ENCODE measurements at regions not wholly inside any gene's neighbourhood (a gene's known extent, or its start where the extent isn't known, plus 50 kb on each side); places are given as distances from the start of the nearest gene placed in this dataset.

DNA sequence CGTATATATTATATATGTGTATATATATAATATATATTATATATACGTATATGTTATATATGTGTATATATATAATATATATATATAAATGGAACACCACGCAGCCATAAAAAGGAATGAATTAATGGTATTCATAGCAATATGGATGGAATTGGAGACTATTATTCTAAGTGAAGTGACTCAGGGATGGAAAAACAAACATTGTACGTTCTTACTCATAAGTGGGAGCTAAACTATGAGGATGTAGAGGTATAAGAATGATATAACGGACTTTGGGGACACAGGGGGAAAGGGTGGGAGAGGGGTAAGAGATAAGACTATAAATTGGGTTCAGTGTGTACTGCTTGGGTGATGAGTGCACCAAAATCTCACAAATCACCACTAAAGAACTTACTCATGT lies 1388.9 kb downstream of the C4orf33 start:
- H3K27me3 ChIP-seq (ENCODE audit: insufficient read depth, low read length), result no peaks in the 10 kb centered on the region
- H2AFZ ChIP-seq (ENCODE audit: low read length), result no peak overlapping the region
- DNase-seq (ENCODE audit: insufficient read length, low spot score, missing footprints), result no peak
- TF ChIP-seq, protein P1, sequence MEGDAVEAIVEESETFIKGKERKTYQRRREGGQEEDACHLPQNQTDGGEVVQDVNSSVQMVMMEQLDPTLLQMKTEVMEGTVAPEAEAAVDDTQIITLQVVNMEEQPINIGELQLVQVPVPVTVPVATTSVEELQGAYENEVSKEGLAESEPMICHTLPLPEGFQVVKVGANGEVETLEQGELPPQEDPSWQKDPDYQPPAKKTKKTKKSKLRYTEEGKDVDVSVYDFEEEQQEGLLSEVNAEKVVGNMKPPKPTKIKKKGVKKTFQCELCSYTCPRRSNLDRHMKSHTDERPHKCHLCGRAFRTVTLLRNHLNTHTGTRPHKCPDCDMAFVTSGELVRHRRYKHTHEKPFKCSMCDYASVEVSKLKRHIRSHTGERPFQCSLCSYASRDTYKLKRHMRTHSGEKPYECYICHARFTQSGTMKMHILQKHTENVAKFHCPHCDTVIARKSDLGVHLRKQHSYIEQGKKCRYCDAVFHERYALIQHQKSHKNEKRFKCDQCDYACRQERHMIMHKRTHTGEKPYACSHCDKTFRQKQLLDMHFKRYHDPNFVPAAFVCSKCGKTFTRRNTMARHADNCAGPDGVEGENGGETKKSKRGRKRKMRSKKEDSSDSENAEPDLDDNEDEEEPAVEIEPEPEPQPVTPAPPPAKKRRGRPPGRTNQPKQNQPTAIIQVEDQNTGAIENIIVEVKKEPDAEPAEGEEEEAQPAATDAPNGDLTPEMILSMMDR (IDR thresholded peaks at IDR 0.05; ENCODE audit: extremely low read depth, low read depth, low read length), result no peak
- H3K27ac ChIP-seq (ENCODE audit: low read depth, low read length), result no peak overlapping the region
- H3K79me2 ChIP-seq (ENCODE audit: insufficient read depth, low read length), result no peaks in the 10 kb centered on the region
- H3K9me3 ChIP-seq (ENCODE audit: low read depth, low read length), result no peaks in the 10 kb centered on the region
- no peak overlapping the region for H3K4me3 ChIP-seq (ENCODE audit: insufficient read depth, low read length)
- no peaks in the 10 kb centered on the region for H3K36me3 ChIP-seq (ENCODE audit: insufficient read depth, low read length)
- H3K4me1 ChIP-seq (ENCODE audit: insufficient read depth, low read length), result no peaks in the 10 kb centered on the region
- H3K4me2 ChIP-seq (ENCODE audit: insufficient read depth, low read length), result no peak overlapping the region
- H4K20me1 ChIP-seq (ENCODE audit: insufficient read depth, low read length), result no peaks in the 10 kb centered on the region

DNA sequence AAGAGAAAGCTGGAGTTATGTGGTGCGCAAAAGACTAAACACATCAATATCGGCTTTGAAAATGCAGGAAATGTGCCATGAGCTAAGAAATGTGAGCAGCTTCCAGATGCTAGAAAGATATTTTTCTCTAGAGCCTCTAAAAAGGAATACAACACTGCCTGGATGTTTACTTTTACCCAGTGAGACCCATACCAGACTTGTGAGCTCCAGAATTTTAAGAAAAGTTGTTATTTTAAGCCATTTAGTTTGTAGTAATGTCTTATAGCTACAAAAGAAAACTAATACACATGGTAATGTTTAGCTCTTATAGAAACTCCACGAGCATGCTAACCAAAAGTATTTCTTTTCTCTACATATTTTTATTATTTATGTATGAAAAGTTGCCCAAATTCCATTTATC lies 1389.4 kb downstream of the C4orf33 start:
- H3K9me3 ChIP-seq (ENCODE audit: low read depth, low read length), result no peaks in the 10 kb centered on the region
- no peaks in the 10 kb centered on the region for H3K36me3 ChIP-seq (ENCODE audit: insufficient read depth, low read length)
- no peaks in the 10 kb centered on the region for H3K4me1 ChIP-seq (ENCODE audit: insufficient read depth, low read length)
- no peak overlapping the region for H2AFZ ChIP-seq (ENCODE audit: low read length)
- no peaks in the 10 kb centered on the region for H3K27me3 ChIP-seq (ENCODE audit: insufficient read depth, low read length)
- no peak overlapping the region for H3K4me3 ChIP-seq (ENCODE audit: insufficient read depth, low read length)
- H4K20me1 ChIP-seq (ENCODE audit: insufficient read depth, low read length), result no peaks in the 10 kb centered on the region
- no peaks in the 10 kb centered on the region for H3K79me2 ChIP-seq (ENCODE audit: insufficient read depth, low read length)
- H3K27ac ChIP-seq (ENCODE audit: low read depth, low read length), result no peak overlapping the region
- TF ChIP-seq, protein P1 (IDR thresholded peaks at IDR 0.05; ENCODE audit: extremely low read depth, low read depth, low read length), result no peak
- H3K4me2 ChIP-seq (ENCODE audit: insufficient read depth, low read length), result no peak overlapping the region
- no peak for DNase-seq (ENCODE audit: insufficient read length, low spot score, missing footprints)

DNA sequence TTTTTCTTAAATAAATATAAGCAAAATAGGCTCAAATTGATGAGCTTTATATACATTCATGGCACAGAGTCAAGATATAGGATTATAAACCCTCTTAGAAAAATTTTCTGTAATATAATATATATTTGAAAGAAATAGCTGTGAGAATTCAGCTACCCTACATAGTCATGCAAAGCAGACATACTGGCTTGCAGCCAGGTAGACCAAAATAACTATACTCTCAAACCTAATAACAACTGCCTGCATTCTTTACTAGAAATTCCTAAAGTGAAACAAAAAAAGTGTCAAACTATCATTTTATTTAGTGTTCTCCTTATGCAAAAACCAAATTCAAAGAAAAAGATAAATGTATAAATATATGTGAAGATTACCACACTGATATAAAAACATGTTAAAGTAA lies 1390.2 kb downstream of the C4orf33 start:
- H3K36me3 ChIP-seq (ENCODE audit: insufficient read depth, low read length), result no peaks in the 10 kb centered on the region
- H3K9me3 ChIP-seq (ENCODE audit: low read depth, low read length), result no peaks in the 10 kb centered on the region
- no peaks in the 10 kb centered on the region for H3K27me3 ChIP-seq (ENCODE audit: insufficient read depth, low read length)
- no peak overlapping the region for H2AFZ ChIP-seq (ENCODE audit: low read length)
- H3K79me2 ChIP-seq (ENCODE audit: insufficient read depth, low read length), result no peaks in the 10 kb centered on the region
- no peaks in the 10 kb centered on the region for H4K20me1 ChIP-seq (ENCODE audit: insufficient read depth, low read length)
- no peak for DNase-seq (ENCODE audit: insufficient read length, low spot score, missing footprints)
- H3K4me2 ChIP-seq (ENCODE audit: insufficient read depth, low read length), result no peak overlapping the region
- TF ChIP-seq, protein P1 (IDR thresholded peaks at IDR 0.05; ENCODE audit: extremely low read depth, low read depth, low read length), result no peak
- no peak overlapping the region for H3K27ac ChIP-seq (ENCODE audit: low read depth, low read length)
- no peaks in the 10 kb centered on the region for H3K4me1 ChIP-seq (ENCODE audit: insufficient read depth, low read length)
- no peak overlapping the region for H3K4me3 ChIP-seq (ENCODE audit: insufficient read depth, low read length)

DNA sequence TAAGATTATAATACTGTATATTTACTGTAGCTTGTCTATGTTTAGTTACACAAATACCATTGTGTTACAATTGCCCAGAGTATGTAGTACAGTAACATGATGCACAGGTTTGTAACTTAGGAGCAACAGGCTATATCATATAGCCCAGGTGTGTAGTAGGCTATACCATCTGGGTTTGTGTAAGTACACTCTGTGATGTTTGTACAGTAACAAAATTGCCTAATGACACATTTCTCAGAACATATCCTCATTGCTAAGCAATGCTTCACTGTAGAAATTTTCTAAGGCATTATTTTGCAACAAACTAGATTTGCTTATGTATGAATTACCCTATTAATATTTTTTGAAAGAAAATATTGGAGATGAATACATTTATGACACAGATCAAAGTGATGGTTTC lies 1390.9 kb downstream of the C4orf33 start:
- Histone ChIP-seq H3K4me3 (ENCODE audit: insufficient read depth, low read length) (no peak overlapping the region), H4K20me1 (ENCODE audit: insufficient read depth, low read length) (no peaks in the 10 kb centered on the region), H3K4me1 (ENCODE audit: insufficient read depth, low read length) (no peaks in the 10 kb centered on the region), H2AFZ (ENCODE audit: low read length) (no peak overlapping the region), H3K79me2 (ENCODE audit: insufficient read depth, low read length) (no peaks in the 10 kb centered on the region), H3K9me3 (ENCODE audit: low read depth, low read length) (no peaks in the 10 kb centered on the region), H3K27me3 (ENCODE audit: insufficient read depth, low read length) (no peaks in the 10 kb centered on the region), H3K27ac (ENCODE audit: low read depth, low read length) (no peak overlapping the region), H3K36me3 (ENCODE audit: insufficient read depth, low read length) (no peaks in the 10 kb centered on the region), H3K4me2 (ENCODE audit: insufficient read depth, low read length) (no peak overlapping the region)
- TF ChIP-seq, protein P1 (IDR thresholded peaks at IDR 0.05; ENCODE audit: extremely low read depth, low read depth, low read length), result no peak
- DNase-seq (ENCODE audit: insufficient read length, low spot score, missing footprints), result no peak
